Spleen (tissue), 7 donors: ENCODE measurements at regions not wholly inside any gene's neighbourhood (a gene's known extent, or its start where the extent isn't known, plus 50 kb on each side); places are given as distances from the start of the nearest gene placed in this dataset.

Source experiments
- POLR2A ChIP-seq, 3 donors: fragments of 450-650 bp; IDR thresholded peaks; one replicate each; pipeline ENCODE4 v1.5.1; 2017; ENCODE audit warnings: antibody characterized with exemption in 3 of 3, mild to moderate bottlenecking in 1 of 3
- POLR2AphosphoS5 ChIP-seq, 3 donors: sonication (generic); formaldehyde crosslinking; IDR thresholded peaks; one replicate each; pipeline ENCODE4 v1.5.1; 2017; ENCODE audit warnings: antibody characterized with exemption in 3 of 3
- TF ChIP-seq, protein P1 (sequence below), 11 experiments: fragments of 200-600 bp in 7 of 11; fragments of 450-650 bp in 4 of 11; sonication (generic) in 4 of 11; IDR thresholded peaks in 8 of 11; conservative IDR thresholded peaks in 3 of 11; 1 replicate in 7 of 11; 2 replicates in 4 of 11; pipeline versions ENCODE4 v1.4.0 to v1.8.0; 2016 to 2021; ENCODE audit warnings: antibody characterized with exemption in 11 of 11, inconsistent platforms in 4 of 11, mild to moderate bottlenecking in 1 of 11
- donor health status: DM: no; HTN: no; CAD: no; lungs with moderate emphysema.
- donor health status: DM: no; HTN: no; CAD: no.
- donor health status: DM: no; HTN: no; CAD: no.

DNA sequence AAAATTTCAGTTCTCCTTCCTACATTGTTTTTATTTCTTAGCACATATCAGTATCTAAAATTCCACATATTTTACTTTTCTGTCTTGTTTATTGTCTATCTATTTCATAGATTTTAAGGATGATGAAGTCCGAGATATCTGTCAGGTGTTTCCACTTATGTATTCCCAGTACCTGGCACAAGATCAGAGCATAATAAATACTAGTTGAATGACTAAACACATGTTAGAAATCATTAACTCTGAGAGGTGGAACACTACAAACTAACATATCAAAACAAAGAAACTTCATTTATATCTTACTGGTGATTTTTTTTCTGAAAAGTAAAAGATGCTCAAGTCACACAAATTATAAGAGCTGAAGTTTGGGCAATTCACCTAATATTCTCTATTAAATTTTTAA, 1208.3 kb downstream of the PCDH9 start:
- TF ChIP-seq, protein P1, sequence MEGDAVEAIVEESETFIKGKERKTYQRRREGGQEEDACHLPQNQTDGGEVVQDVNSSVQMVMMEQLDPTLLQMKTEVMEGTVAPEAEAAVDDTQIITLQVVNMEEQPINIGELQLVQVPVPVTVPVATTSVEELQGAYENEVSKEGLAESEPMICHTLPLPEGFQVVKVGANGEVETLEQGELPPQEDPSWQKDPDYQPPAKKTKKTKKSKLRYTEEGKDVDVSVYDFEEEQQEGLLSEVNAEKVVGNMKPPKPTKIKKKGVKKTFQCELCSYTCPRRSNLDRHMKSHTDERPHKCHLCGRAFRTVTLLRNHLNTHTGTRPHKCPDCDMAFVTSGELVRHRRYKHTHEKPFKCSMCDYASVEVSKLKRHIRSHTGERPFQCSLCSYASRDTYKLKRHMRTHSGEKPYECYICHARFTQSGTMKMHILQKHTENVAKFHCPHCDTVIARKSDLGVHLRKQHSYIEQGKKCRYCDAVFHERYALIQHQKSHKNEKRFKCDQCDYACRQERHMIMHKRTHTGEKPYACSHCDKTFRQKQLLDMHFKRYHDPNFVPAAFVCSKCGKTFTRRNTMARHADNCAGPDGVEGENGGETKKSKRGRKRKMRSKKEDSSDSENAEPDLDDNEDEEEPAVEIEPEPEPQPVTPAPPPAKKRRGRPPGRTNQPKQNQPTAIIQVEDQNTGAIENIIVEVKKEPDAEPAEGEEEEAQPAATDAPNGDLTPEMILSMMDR (IDR thresholded peaks at IDR 0.05 in 8 of 11, conservative IDR thresholded peaks at IDR 0.05 in 3 of 11), result no peak
- no peak for TF ChIP-seq POLR2A (IDR thresholded peaks at IDR 0.05)
- no peak for TF ChIP-seq POLR2AphosphoS5 (IDR thresholded peaks at IDR 0.05)
